ENCODE measurements at regions not wholly inside any gene's neighbourhood (a gene's known extent, or its start where the extent isn't known, plus 50 kb on each side); places are given as distances from the start of the nearest gene placed in this dataset.

DNA sequence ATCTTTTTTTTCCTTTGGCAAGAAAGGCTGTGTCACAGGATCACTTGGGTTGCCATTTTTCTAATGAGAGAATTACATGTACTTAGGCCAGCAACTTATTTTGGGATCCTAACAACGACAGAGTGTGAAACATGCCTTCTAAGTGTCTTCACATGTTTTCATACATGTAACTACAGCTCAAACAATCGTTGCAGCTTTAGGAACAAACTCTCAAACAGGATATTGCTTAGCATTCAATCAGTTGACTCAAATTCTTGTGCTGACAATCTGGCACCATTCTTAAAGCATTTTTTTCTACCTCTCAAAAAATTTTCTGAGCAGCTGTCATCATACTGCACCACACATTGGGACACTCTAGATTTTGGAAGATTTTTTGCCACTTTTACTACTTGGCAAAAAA lies 435.5 kb downstream of the HINT1 start:
- H3K4me1 Mint-ChIP-seq (ENCODE audit: low read depth): no peaks in the 10 kb centered on the region
- H3K4me3 Mint-ChIP-seq (ENCODE audit: unreplicated experiment): no peak overlapping the region
- no peaks in the 10 kb centered on the region for H3K27me3 Mint-ChIP-seq (ENCODE audit: low read depth)
- no peak overlapping the region for H3K27ac Mint-ChIP-seq (ENCODE audit: unreplicated experiment)
- TF ChIP-seq, protein P1, sequence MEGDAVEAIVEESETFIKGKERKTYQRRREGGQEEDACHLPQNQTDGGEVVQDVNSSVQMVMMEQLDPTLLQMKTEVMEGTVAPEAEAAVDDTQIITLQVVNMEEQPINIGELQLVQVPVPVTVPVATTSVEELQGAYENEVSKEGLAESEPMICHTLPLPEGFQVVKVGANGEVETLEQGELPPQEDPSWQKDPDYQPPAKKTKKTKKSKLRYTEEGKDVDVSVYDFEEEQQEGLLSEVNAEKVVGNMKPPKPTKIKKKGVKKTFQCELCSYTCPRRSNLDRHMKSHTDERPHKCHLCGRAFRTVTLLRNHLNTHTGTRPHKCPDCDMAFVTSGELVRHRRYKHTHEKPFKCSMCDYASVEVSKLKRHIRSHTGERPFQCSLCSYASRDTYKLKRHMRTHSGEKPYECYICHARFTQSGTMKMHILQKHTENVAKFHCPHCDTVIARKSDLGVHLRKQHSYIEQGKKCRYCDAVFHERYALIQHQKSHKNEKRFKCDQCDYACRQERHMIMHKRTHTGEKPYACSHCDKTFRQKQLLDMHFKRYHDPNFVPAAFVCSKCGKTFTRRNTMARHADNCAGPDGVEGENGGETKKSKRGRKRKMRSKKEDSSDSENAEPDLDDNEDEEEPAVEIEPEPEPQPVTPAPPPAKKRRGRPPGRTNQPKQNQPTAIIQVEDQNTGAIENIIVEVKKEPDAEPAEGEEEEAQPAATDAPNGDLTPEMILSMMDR (IDR thresholded peaks at IDR 0.05): no peak
- H3K36me3 Mint-ChIP-seq (ENCODE audit: low read depth): peaks cover 5% of the 10 kb centered on the region
- peaks cover 8% of the 10 kb centered on the region for H3K9me3 Mint-ChIP-seq (ENCODE audit: low read depth)
- no peak for DNase-seq (ENCODE audit: low spot score)

DNA sequence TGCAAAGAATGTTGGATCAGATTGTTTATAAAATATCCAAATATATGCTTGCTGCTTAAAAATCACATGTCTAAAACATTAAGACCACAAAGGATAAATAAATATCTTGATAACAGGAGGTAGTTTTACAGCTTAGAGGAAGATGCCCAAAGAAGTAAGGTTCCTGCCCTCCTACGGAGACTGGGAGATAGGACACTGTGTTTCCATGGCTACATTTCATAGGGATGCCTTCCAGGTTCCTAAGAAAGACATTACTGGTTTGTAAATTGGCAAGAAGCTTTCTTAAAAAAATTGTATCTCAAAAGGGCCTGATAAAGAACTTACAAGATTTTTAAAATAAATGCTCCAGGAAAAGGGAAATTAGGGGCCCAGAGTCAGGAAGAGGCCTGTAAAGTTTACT lies 437.2 kb downstream of the HINT1 start:
- no peaks in the 10 kb centered on the region for H3K4me1 Mint-ChIP-seq (ENCODE audit: low read depth)
- H3K36me3 Mint-ChIP-seq (ENCODE audit: low read depth): peaks cover 5% of the 10 kb centered on the region
- TF ChIP-seq, protein P1 (IDR thresholded peaks at IDR 0.05): no peak
- DNase-seq (ENCODE audit: low spot score): no peak
- no peaks in the 10 kb centered on the region for H3K27me3 Mint-ChIP-seq (ENCODE audit: low read depth)
- peaks cover 8% of the 10 kb centered on the region for H3K9me3 Mint-ChIP-seq (ENCODE audit: low read depth)
- no peak overlapping the region for H3K27ac Mint-ChIP-seq (ENCODE audit: unreplicated experiment)
- no peak overlapping the region for H3K4me3 Mint-ChIP-seq (ENCODE audit: unreplicated experiment)

DNA sequence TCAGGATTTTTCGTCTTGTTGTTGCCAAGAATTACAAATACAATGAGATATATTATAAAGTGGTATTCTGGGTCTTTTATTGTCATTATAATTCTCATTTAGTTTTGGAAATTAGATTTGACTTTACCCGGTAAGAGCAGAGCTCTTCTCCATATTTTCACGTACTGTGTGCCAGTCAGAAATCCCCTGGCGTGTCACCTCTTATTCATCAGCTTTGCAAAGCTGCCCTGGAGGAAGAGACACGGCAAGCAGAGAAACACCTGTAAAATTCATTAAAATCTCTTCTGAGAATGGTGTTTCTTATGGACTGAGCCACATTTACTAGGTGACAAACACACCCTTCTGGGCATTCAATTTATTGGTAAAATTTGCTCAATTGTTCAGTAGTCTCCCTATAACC lies 440.4 kb downstream of the HINT1 start:
- H3K27me3 Mint-ChIP-seq (ENCODE audit: low read depth): peaks cover 6% of the 10 kb centered on the region
- no peak overlapping the region for H3K27ac Mint-ChIP-seq (ENCODE audit: unreplicated experiment)
- H3K4me3 Mint-ChIP-seq (ENCODE audit: unreplicated experiment): no peak overlapping the region
- no peaks in the 10 kb centered on the region for H3K36me3 Mint-ChIP-seq (ENCODE audit: low read depth)
- no peaks in the 10 kb centered on the region for H3K4me1 Mint-ChIP-seq (ENCODE audit: low read depth)
- no peaks in the 10 kb centered on the region for H3K9me3 Mint-ChIP-seq (ENCODE audit: low read depth)
- no peak for DNase-seq (ENCODE audit: low spot score)
- TF ChIP-seq, protein P1 (IDR thresholded peaks at IDR 0.05): no peak

DNA sequence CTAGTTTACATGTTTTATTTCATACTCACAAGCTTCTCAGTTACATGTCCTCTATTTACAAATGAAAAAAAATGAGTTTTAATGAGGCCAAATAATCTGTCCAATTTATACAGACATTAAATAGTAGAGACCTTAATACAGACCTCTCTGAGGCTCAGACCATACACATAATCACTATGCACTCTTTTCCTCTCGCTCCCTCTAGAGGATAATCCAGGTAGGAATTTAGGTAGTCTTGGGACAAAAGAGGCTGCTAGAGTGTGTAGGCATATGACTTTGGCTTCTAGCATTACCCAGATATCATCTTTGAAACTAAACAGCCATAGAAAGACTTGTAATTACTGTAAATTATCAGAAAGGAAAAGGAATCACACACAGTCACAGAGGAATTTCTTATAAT lies 444.7 kb downstream of the HINT1 start:
- Mint-ChIP-seq H3K4me1 (ENCODE audit: low read depth) (no peaks in the 10 kb centered on the region), H3K27ac (ENCODE audit: unreplicated experiment) (no peak overlapping the region), H3K36me3 (ENCODE audit: low read depth) (no peaks in the 10 kb centered on the region), H3K4me3 (ENCODE audit: unreplicated experiment) (no peak overlapping the region), H3K9me3 (ENCODE audit: low read depth) (no peaks in the 10 kb centered on the region), H3K27me3 (ENCODE audit: low read depth) (peaks cover 6% of the 10 kb centered on the region)
- DNase-seq (ENCODE audit: low spot score): no peak
- TF ChIP-seq, protein P1 (IDR thresholded peaks at IDR 0.05): peak; percentile 87

DNA sequence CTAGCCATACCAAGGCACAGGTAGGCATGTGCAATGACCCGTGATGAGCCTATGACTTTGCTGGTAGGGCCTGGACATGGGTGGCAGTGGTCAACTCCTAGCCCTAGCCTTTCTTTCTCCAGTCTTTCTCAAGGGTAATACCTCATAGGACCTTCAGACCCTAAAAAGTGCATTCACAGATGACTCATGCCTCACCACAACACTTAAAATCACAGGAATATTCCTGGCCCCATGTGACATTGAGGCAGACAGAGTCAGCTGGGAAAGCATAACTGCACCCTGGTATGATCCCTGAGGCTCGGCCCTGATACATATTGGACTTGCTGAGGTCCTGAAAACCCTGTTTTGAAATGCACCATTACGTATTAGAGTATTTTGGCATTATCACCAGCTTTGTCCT lies 449.5 kb downstream of the HINT1 start:
- TF ChIP-seq, protein P1 (IDR thresholded peaks at IDR 0.05): no peak
- Mint-ChIP-seq H3K27ac (ENCODE audit: unreplicated experiment) (no peak overlapping the region), H3K9me3 (ENCODE audit: low read depth) (no peaks in the 10 kb centered on the region), H3K4me3 (ENCODE audit: unreplicated experiment) (no peak overlapping the region), H3K36me3 (ENCODE audit: low read depth) (no peaks in the 10 kb centered on the region), H3K4me1 (ENCODE audit: low read depth) (peaks cover 8% of the 10 kb centered on the region), H3K27me3 (ENCODE audit: low read depth) (no peaks in the 10 kb centered on the region)
- no peak for DNase-seq (ENCODE audit: low spot score)

All from chondrocyte (in vitro differentiated cells).